Activated CD4-positive, alpha-beta T cell treated with anti-CD3 and anti-CD28 coated beads, Interleukin-2, amount 10 ng/mL, durations not matched to agents 24 days and 14 days (primary cell): ENCODE measurements at regions not wholly inside any gene's neighbourhood (a gene's known extent, or its start where the extent isn't known, plus 50 kb on each side); places are given as distances from the start of the nearest gene placed in this dataset.

Experiments used
- DNase-seq: peaks from one replicate; pipeline ENCODE4 v3.0.0; 2022
- H3K27ac Mint-ChIP-seq: one replicate; pipeline ENCODE4 v1.8.0; 2022; ENCODE audit warnings: mild to moderate bottlenecking, mixed read lengths
- H3K27me3 Mint-ChIP-seq: one replicate; pipeline ENCODE4 v1.8.0; 2022; ENCODE audit warnings: mixed read lengths
- H3K36me3 Mint-ChIP-seq: one replicate; pipeline ENCODE4 v1.8.0; 2022; ENCODE audit warnings: low read depth, mild to moderate bottlenecking, mixed read lengths
- H3K4me1 Mint-ChIP-seq: one replicate; pipeline ENCODE4 v1.8.0; 2021; ENCODE audit warnings: mixed read lengths
- H3K4me3 Mint-ChIP-seq: one replicate; pipeline ENCODE4 v1.8.0; 2022; ENCODE audit warnings: mild to moderate bottlenecking, moderate library complexity, mixed read lengths
- H3K9me3 Mint-ChIP-seq: one replicate; pipeline ENCODE4 v1.8.0; 2021; ENCODE audit warnings: mixed read lengths
- intact Hi-C: fragments of 100-400 bp; cut with micrococcal nuclease; formaldehyde crosslinking; loops from one replicate; pipeline ENCODE4 v1.15.1; 2023

DNA sequence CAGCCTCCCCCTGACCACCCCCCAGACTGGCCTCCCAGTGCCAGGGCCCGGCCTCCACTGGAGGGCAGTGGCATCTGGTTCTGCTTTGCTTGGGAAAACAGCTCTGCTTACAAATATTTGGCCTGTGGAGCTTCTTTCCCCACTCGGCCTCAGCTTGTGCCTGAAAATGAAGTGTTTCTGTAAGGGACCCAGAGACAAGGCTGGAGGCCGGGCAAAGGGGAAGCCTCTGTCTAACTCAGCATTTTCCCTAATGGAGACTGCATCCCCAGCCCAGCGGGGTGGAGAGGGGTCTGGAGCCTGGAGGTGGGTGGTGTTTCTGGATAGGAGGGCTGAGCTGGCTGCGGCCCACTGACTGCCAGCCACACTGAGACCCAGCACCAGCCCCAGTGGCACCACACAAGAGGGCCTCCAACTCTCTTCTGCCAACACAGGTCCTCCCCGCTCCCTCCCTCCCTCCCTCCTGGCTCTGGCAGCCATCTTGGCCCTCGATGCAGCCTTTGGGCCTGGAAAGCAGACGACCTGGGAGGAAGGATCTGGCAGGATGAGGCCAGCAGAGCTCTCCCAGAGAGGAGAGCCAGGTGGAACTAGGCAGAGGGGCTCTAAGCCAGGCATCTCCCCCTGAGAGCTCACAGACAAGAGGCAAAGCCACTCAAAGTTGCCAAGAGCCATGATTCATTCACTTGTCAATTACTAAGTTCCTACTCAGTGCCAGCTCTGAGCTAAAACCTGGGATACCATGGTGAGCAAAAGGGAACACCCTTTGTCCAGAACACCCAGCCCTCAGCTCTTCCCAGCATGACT lies 77.1 kb upstream of the CD82 start:
- H3K9me3 Mint-ChIP-seq, result no peaks in the 10 kb centered on the region
- peaks cover 11% of the 10 kb centered on the region for H3K27me3 Mint-ChIP-seq
- intact Hi-C loops, result no loop called here
- no peak for DNase-seq
- no peaks in the 10 kb centered on the region for H3K4me1 Mint-ChIP-seq
- no peak overlapping the region for H3K4me3 Mint-ChIP-seq
- H3K36me3 Mint-ChIP-seq, result no peaks in the 10 kb centered on the region
- H3K27ac Mint-ChIP-seq, result no peak overlapping the region

DNA sequence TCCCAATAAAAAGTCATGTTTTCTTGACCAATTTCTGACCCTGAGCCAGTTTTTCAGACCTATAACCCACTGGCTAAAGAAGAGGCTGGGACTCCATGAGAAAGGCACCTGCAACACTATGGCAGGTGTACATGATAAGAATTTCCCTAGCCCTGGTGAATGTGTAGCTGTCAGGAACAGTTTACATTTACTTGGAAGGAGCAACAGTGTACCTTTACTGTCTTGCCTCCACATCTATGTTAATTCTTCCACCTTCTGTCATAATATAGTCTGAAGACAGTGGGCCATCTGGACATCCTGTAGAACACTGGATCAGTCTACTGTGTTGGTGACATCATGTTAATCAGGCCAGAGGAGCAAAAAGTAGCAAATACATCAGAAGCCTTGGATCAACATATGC lies 72.1 kb upstream of the CD82 start:
- intact Hi-C loops, result no loop called here
- H3K27me3 Mint-ChIP-seq, result peaks cover 19% of the 10 kb centered on the region
- peaks cover 4% of the 10 kb centered on the region for H3K9me3 Mint-ChIP-seq
- no peak overlapping the region for H3K4me3 Mint-ChIP-seq
- DNase-seq, result no peak
- H3K4me1 Mint-ChIP-seq, result no peaks in the 10 kb centered on the region
- no peaks in the 10 kb centered on the region for H3K36me3 Mint-ChIP-seq
- no peak overlapping the region for H3K27ac Mint-ChIP-seq

DNA sequence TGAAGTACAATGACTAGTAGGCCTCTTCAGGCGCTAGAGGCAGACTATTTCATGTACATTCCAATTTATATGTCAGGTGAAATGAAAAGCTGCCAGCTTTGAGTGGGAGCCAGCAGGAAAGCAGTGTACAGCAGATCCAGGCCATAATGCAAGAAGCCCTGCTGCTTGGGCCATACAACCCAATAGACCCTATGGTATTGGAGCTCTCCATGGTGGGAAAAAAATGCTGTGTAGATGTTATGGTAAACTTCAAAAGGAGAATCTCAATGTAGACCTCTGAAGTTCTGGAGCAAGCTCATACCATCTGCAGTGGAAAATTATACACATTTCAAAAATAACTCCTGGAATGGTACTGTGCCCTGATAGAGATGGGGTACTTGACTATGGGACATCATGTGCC lies 71.5 kb upstream of the CD82 start:
- H3K4me1 Mint-ChIP-seq, result no peaks in the 10 kb centered on the region
- no peak for DNase-seq
- peaks cover 4% of the 10 kb centered on the region for H3K9me3 Mint-ChIP-seq
- H3K27me3 Mint-ChIP-seq, result peaks cover 19% of the 10 kb centered on the region
- no peak overlapping the region for H3K4me3 Mint-ChIP-seq
- H3K27ac Mint-ChIP-seq, result no peak overlapping the region
- no peaks in the 10 kb centered on the region for H3K36me3 Mint-ChIP-seq
- intact Hi-C loops, result no loop called here

DNA sequence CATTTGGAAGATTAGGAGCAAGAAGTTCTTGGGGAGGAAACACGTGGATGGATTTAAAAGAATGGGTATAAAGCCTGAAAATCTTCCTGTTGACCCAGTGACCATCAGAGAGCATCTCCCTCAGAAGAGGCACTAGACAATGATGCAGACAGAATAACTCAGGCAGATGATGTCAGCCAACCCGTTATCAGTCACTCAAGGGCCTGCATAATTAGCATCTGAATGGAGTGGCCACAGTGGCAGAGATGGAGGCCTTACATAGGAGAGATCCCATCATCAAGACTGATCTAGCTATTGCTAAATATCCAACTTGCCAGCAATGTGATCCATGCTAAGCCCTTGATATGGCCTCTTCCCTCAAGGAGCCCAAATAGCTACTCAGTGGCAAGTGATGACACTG lies 70.7 kb upstream of the CD82 start:
- no peaks in the 10 kb centered on the region for H3K4me1 Mint-ChIP-seq
- peaks cover 4% of the 10 kb centered on the region for H3K9me3 Mint-ChIP-seq
- intact Hi-C loops, result no loop called here
- no peak overlapping the region for H3K27ac Mint-ChIP-seq
- peaks cover 16% of the 10 kb centered on the region for H3K27me3 Mint-ChIP-seq
- H3K4me3 Mint-ChIP-seq, result no peak overlapping the region
- no peak for DNase-seq
- no peaks in the 10 kb centered on the region for H3K36me3 Mint-ChIP-seq

GRCh38 chr11:44496391-44496790 lies 69.1 kb upstream of the CD82 start:
- intact Hi-C loops, result no loop called here
- peaks cover 18% of the 10 kb centered on the region for H3K27me3 Mint-ChIP-seq
- no peak overlapping the region for H3K27ac Mint-ChIP-seq
- H3K4me3 Mint-ChIP-seq, result no peak overlapping the region
- H3K4me1 Mint-ChIP-seq, result no peaks in the 10 kb centered on the region
- H3K36me3 Mint-ChIP-seq, result no peaks in the 10 kb centered on the region
- H3K9me3 Mint-ChIP-seq, result peaks cover 4% of the 10 kb centered on the region
- no peak for DNase-seq

DNA sequence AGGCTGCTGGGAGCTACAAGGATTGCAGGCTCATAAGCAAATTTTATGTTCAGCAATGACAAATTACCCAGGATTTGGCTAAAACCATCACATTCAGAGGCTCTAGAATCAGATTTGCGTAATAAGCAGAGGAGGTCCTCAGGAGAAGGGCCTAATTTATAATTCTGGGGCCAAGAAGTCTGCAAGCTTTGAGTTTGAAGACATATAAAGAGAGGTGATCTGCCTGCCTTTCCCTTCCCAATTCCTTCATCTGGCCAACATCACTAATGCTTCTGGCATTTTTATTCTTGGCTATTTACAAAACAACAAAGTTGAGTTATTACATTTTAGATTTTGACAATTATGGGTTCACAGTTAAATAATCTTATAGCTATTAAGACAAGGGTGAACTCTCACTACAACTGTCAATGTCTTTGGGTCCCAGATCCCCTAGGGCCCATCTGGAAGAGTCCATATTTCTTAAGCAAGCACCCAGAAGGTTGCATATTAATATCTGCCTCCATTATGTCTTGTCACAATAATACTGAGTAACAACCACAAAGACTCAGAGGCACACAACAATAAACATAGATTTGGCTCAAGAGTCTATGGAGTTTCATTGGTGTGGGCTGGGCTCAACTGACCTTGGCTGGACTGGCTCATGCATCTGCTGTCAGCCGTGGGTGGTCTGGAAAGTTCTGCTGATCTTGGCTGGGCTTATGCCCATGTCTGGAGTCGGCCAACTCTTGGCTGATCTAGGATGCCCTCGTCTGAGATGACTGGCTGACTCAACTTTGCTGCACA lies 67.2 kb upstream of the CD82 start:
- no peaks in the 10 kb centered on the region for H3K36me3 Mint-ChIP-seq
- no peaks in the 10 kb centered on the region for H3K4me1 Mint-ChIP-seq
- DNase-seq, result no peak
- intact Hi-C loops, result no loop called here
- H3K4me3 Mint-ChIP-seq, result no peak overlapping the region
- H3K9me3 Mint-ChIP-seq, result peaks cover 4% of the 10 kb centered on the region
- no peak overlapping the region for H3K27ac Mint-ChIP-seq
- peaks cover 12% of the 10 kb centered on the region for H3K27me3 Mint-ChIP-seq

DNA sequence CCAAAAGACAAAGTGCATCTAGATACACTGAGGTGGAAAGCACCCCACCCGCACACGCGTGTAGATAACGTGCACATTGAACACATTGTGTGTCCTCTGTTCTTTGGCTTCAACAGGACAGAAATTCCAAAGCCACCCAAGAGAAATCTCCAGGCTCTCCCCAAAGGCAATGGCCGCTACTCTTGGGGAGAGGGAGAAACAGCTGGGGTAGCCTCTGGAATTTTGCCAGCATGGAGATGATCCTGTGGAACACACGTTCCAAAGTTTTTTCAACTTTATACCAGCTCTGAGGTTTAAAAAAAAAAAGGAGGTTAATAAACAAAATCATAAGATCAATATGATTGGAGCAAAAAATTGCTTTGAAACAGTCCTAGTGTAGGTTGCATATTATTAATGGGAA lies 63.0 kb upstream of the CD82 start:
- Mint-ChIP-seq H3K36me3 (no peaks in the 10 kb centered on the region), H3K9me3 (no peaks in the 10 kb centered on the region), H3K27me3 (peaks cover 7% of the 10 kb centered on the region), H3K27ac (no peak overlapping the region), H3K4me1 (no peaks in the 10 kb centered on the region), H3K4me3 (no peak overlapping the region)
- intact Hi-C loops, result no loop called here
- DNase-seq, result no peak

GRCh38 chr11:44505581-44506054 lies 59.8 kb upstream of the CD82 start:
- H3K36me3 Mint-ChIP-seq, result no peaks in the 10 kb centered on the region
- no peak overlapping the region for H3K4me3 Mint-ChIP-seq
- intact Hi-C loops, result no loop called here
- DNase-seq, result no peak
- H3K27ac Mint-ChIP-seq, result no peak overlapping the region
- no peaks in the 10 kb centered on the region for H3K9me3 Mint-ChIP-seq
- peaks cover 14% of the 10 kb centered on the region for H3K27me3 Mint-ChIP-seq
- H3K4me1 Mint-ChIP-seq, result no peaks in the 10 kb centered on the region

DNA sequence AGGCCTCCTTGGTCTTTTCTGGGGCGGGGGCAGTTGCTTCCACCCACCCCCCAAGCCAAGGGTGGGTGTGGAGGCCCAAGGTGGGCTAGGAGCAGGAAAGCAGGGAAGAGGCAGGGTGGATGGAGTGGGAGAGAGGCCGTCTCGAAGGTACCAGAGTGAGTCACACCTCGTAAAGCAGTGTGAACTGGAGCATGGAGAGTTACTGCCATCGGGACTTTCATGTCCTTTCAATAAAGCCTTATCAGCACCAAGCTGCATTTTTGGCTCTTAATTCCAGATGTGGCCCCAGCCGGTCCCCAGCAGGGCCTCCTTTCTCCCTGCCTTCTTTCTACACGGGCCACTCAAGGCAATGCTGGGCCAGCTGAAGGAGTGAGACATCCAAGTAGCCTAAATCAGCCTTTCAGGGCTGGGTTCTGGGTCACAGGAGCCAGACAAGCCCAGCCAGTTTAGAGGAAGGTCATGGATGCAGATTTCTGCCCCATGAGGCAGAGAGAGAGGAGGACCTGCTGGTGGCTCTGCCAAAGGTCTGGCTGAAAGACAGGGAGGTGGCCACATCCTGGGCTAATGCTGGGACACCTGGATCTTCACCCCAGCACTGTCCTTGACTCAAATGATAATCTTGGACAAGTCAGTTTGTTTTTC lies 59.0 kb upstream of the CD82 start:
- no peaks in the 10 kb centered on the region for H3K9me3 Mint-ChIP-seq
- intact Hi-C loops, result no loop called here
- peaks cover 15% of the 10 kb centered on the region for H3K27me3 Mint-ChIP-seq
- no peak overlapping the region for H3K4me3 Mint-ChIP-seq
- H3K27ac Mint-ChIP-seq, result no peak overlapping the region
- no peak for DNase-seq
- no peaks in the 10 kb centered on the region for H3K4me1 Mint-ChIP-seq
- H3K36me3 Mint-ChIP-seq, result no peaks in the 10 kb centered on the region

- DNase-seq, result no peak
- H3K4me1 Mint-ChIP-seq, result no peaks in the 10 kb centered on the region
- H3K27me3 Mint-ChIP-seq, result peaks cover 17% of the 10 kb centered on the region
- no peaks in the 10 kb centered on the region for H3K36me3 Mint-ChIP-seq
- no peak overlapping the region for H3K4me3 Mint-ChIP-seq
- intact Hi-C loops, result no loop called here
- H3K27ac Mint-ChIP-seq, result no peak overlapping the region
- H3K9me3 Mint-ChIP-seq, result no peaks in the 10 kb centered on the region
These were observed 58.0 kb upstream of the CD82 start for GRCh38 chr11:44507491-44507890.

GRCh38 chr11:44507896-44508445 lies 57.5 kb upstream of the CD82 start:
- no peaks in the 10 kb centered on the region for H3K9me3 Mint-ChIP-seq
- H3K4me3 Mint-ChIP-seq, result no peak overlapping the region
- H3K27ac Mint-ChIP-seq, result no peak overlapping the region
- no peak for DNase-seq
- intact Hi-C loops, result no loop called here
- no peaks in the 10 kb centered on the region for H3K4me1 Mint-ChIP-seq
- H3K36me3 Mint-ChIP-seq, result no peaks in the 10 kb centered on the region
- H3K27me3 Mint-ChIP-seq, result peaks cover 17% of the 10 kb centered on the region

DNA sequence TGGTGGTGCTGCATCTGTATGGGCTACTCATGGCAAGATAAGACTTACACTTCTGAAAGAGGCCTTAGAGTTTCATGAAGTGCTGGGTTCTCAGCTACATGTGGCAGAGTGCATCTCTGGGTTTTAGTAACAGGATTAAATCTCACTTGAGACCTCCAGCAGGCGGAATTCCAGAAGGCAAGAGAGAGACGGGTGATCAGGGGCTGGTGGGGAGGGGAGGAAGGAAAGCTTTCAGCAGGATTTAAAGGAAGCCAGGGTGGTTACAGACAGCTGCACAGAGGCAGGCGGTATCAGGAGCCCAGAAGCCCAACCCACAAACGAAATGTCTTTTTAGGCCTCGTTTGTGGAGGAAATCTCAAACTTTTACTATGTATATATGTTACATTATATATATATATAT lies 56.2 kb upstream of the CD82 start:
- intact Hi-C loops, result no loop called here
- Mint-ChIP-seq H3K4me3 (no peak overlapping the region), H3K27me3 (peaks cover 15% of the 10 kb centered on the region), H3K9me3 (no peaks in the 10 kb centered on the region), H3K36me3 (no peaks in the 10 kb centered on the region), H3K4me1 (no peaks in the 10 kb centered on the region), H3K27ac (no peak overlapping the region)
- DNase-seq, result no peak

- no peak for DNase-seq
- Mint-ChIP-seq H3K27me3 (peaks cover 18% of the 10 kb centered on the region), H3K36me3 (no peaks in the 10 kb centered on the region), H3K4me1 (no peaks in the 10 kb centered on the region), H3K27ac (no peak overlapping the region), H3K4me3 (no peak overlapping the region), H3K9me3 (no peaks in the 10 kb centered on the region)
- intact Hi-C loops, result no loop called here
These were observed 55.1 kb upstream of the CD82 start for GRCh38 chr11:44510372-44510771.

DNA sequence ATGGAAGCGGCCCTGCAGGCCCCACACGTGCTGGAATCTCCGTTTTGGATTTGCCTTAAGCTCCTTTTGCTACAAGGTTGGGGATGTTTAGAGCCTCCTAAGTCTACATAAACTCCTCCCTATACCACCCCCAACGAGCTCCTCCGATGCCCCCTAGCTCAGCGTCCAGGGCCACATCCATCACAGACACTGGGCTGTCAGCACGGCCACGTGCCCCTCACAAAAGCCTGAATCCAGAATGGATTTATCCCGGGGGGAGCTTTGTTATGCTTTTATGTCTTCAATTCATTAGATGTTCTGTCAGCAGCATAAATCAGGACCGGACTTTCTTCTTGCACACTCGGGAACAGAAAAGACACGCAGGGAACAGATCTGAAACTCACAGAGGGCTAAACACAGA lies 52.6 kb upstream of the CD82 start:
- Mint-ChIP-seq H3K36me3 (no peaks in the 10 kb centered on the region), H3K4me3 (no peak overlapping the region), H3K27me3 (peaks cover 18% of the 10 kb centered on the region), H3K4me1 (no peaks in the 10 kb centered on the region), H3K27ac (no peak overlapping the region), H3K9me3 (no peaks in the 10 kb centered on the region)
- intact Hi-C loops, result no loop called here
- DNase-seq, result no peak
